GM23248 (cell line): ENCODE measurements at regions not wholly inside any gene's neighbourhood (a gene's known extent, or its start where the extent isn't known, plus 50 kb on each side); places are given as distances from the start of the nearest gene placed in this dataset.

ENCODE experiments used
- EZH2 ChIP-seq: fragments of 200-600 bp; sonication (generic); IDR thresholded peaks from 2 replicates; pipeline ENCODE4 v1.6.1; 2018; ENCODE audit warnings: antibody characterized with exemption, mild to moderate bottlenecking; ENCODE audit not compliant: insufficient read depth, poor library complexity, severe bottlenecking
- EZH2phosphoT487 ChIP-seq: fragments of 200-600 bp; sonication (generic); IDR thresholded peaks from 2 replicates; pipeline ENCODE4 v1.6.1; 2018; ENCODE audit warnings: antibody characterized with exemption, moderate library complexity, mild to moderate bottlenecking, low read depth; ENCODE audit not compliant: insufficient read depth

- TF ChIP-seq EZH2 (no peak), EZH2phosphoT487 (no peak)
These were observed 203.5 kb upstream of the TET2 start for GRCh38 chr4:104942990-104943743.
